HG02884 (cell line): ENCODE measurements at regions not wholly inside any gene's neighbourhood (a gene's known extent, or its start where the extent isn't known, plus 50 kb on each side); places are given as distances from the start of the nearest gene placed in this dataset.
A peak's percentile ranks its signal among the peaks of the same experiment; 100 is the strongest.

Experiments
- ATAC-seq: cut with Tn5 transposase; IDR thresholded peaks from one replicate; pipeline ENCODE4 v1.9.1; 2021; ENCODE audit warnings: mild to moderate bottlenecking, moderate library complexity; ENCODE audit not compliant: unreplicated experiment

- no peak for ATAC-seq
Measured at GRCh38 chr3:72133329-72134011, 348.5 kb upstream of the PROK2 start.

DNA sequence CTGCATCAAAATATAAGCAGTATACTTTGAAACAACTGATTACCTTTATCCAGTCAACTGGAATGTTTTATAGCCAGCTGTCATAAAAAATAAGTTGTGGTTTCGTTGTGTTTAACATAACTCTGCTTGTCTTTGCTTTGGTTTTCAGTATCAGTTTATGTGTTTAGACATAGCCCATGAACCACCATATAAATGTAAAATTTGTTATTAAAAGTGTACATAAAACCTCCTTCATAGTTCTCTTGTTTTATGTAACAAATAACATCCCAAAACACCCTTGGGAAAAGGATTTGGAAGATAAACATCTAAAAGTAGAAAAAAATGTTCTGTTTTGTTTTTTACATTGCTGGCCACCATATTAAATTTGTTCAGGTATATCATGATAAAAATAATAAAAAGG is 347.0 kb upstream of the PROK2 start:
- no peak for ATAC-seq

DNA sequence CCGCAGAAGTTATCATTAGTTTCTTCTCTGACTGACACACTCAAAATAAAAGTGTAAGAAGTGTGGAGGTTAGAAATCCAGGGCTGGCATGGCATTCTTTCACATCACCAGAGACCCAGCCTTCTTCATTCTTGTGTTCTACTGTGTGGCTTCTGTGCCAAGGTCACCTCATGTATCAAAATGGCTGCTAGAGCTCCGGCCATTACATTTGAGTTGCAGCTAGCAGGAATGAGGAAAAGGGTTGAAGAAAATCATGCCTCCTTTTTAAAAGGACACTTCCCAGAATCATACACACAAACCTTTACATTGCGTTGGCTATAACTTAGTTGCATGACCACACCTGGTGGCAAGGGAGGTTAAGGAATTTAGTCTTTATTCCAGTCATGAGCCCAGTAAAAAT is 345.6 kb upstream of the PROK2 start:
- no peak for ATAC-seq

DNA sequence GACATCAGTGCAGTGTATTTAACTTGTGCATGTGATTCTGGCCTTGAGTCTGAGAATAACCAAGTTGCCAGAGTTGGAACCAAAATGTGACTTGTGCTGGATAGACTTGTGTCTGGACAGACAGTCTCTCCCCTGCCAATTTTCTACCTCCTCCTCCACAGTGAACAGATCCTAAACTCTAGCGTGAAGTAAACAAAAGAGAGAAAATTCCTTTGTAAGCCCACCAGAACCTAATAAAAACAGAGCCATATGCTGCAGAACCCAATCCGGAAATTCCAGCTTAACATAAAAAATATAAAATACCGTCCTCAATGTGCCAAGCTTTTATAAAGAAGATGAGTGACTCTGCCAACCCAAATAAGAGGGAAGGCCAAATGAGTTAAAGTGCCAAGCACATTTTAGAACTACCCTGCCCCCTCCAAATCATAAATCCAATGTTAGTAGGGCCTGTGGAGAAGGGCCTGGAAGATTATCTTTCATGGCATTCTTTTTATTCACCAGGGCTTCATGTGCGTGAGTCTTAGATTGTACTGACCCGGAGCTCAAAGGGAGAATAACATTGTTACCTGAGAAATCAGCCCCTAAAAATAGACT is 344.6 kb upstream of the PROK2 start:
- ATAC-seq, result no peak

DNA sequence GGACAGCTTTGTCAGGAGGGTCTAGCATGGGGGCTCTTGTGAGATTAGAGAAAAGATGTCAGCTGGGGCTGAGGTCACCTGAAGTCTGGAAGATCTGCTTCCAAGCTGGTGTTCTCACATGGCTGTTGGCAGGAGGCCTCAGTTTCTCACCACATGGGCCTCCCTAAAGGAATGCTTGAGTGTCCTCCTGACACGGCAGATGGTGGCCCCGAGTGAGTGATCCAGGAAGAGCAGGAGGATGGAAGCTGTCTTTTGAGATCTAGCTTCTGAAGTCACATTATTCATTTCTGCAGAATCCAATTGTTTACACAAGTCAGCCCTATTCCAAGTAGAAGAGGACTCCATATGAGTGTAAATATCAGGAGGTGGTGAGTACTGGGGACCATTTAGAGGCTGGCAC is 344.0 kb upstream of the PROK2 start:
- ATAC-seq, result no peak

GRCh38 chr3:72127844-72128243 is 342.9 kb upstream of the PROK2 start:
- ATAC-seq, result peak; percentile 70

DNA sequence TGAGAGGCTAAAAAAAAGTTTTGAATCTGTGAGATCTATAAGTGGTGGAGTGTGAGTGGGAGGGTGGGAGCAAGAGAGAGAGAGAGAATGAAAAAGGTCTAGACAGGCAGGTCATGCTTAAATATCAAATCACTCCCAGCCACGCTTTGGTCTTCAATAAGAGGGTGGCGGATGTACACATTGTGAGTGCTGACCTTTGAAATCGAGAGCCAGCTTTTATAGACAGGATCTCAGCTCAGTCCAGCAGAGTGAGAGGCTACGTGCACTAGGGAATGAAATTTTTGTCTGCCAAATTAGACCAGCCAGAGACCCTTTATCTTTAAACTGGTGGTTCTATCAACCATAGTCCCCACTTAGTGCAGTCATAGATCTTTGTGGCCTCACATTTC is 342.3 kb upstream of the PROK2 start:
- ATAC-seq, result no peak

DNA sequence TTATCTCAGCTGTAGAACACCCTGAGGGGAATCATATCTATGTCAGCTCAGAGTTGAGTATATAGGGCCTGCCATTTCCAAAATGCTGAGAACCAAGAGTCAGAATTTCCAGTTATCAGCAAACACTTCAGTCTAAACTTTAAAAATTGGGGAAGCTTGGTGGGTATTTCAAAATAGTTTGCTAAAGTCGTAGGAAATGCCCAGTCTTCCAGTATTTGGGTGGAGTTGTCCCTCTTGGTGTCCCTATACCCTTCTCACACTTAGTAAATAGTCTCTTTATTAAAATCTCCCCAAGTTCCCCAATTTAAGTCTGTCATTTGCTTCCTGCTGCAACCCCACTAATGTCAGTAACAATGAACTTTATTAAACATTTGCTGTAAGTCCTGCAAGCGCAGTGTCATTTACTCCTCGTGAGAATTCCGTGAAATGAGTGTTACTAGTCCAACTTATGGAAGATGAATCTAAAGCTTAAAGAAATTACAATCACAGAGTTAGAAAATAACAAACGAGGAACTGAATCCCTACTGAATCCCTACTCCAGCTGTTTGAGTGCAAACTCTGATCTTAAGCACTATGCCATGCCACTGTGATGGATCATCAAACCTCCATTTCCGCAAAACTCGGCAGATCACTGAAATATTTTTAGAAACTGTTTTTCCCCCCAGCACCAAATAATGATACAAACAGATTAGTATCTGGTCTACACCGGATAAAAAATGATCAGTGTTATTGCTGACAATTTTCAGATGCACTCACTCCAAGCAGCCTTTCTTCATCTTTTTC is 341.7 kb upstream of the PROK2 start:
- no peak for ATAC-seq

DNA sequence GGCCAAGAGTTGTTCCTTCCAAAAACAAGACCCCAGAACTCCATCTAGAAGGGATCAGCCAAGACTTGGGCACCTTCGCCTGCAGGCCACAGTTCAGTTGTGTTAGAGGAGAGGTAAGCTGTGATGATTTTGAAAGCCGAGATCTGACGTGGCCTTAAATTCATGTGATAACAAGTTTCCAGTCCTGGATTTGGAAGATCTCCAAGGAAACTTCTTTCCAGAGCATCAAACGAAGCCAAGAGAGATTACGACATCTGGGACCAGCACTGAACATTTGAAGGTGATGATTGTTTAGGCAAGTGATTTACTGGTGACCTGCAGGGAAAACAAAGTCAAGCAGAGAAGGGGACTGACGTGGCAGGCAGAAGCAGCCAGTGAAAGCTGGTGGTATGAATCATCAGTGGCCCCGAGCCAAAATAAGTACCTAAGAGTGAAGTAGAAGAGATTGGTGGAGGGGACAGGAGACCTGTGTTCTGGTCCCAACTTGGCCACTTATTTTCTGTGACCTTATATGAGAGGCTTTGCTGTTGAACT is 339.0 kb upstream of the PROK2 start:
- peak; percentile 61 for ATAC-seq

GRCh38 chr3:72120806-72121778 is 336.1 kb upstream of the PROK2 start:
- ATAC-seq, result peak; percentile 85

- no peak for ATAC-seq
Measured at GRCh38 chr3:72120039-72120438, 335.1 kb upstream of the PROK2 start.

DNA sequence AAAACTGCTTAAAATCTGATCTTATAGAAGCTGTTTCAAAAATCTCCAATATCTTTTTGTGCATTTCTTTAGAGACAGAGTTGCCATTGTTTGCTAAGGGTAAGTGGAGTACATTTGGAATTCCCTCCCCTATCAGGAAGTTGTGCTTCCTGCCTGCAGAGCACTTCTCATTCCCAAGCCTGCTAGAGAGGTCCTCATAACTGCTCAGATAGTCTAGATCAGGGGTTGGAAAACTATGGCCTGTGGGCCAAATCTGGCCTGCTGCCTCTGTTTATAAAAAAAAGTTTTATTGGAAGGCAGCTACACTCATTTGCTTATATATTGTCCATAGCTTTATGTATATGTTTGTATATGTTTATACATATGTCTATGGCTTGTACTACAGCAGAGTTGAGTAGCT is 333.7 kb upstream of the PROK2 start:
- ATAC-seq, result no peak

- no peak for ATAC-seq
Measured at GRCh38 chr3:72116226-72116625, 331.3 kb upstream of the PROK2 start.

DNA sequence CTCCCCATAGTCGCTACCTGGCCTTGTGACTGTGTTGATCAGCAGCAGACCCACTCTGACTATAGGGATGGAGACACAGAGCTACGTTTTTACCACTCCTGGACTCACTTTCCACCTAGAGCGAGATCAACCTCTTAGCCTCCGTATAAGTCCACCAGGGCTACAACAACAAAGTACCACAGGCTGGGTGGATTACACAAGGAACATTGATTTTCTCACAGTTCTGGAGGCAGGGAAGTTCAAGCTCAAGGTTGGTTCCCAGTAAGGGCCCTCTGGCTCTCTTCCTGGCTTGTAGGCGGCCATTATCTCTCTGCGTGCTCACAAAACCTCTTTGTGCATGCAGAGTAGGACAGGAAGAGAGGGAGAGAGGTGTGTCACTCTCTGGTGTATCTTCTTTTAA is 330.4 kb upstream of the PROK2 start:
- ATAC-seq, result no peak

GRCh38 chr3:72114773-72115172 is 329.8 kb upstream of the PROK2 start:
- ATAC-seq, result no peak

- ATAC-seq, result no peak
Measured at GRCh38 chr3:72113964-72114363, 329.0 kb upstream of the PROK2 start.

GRCh38 chr3:72113564-72113963 is 328.6 kb upstream of the PROK2 start:
- ATAC-seq, result no peak

GRCh38 chr3:72112435-72112834 is 327.5 kb upstream of the PROK2 start:
- no peak for ATAC-seq

DNA sequence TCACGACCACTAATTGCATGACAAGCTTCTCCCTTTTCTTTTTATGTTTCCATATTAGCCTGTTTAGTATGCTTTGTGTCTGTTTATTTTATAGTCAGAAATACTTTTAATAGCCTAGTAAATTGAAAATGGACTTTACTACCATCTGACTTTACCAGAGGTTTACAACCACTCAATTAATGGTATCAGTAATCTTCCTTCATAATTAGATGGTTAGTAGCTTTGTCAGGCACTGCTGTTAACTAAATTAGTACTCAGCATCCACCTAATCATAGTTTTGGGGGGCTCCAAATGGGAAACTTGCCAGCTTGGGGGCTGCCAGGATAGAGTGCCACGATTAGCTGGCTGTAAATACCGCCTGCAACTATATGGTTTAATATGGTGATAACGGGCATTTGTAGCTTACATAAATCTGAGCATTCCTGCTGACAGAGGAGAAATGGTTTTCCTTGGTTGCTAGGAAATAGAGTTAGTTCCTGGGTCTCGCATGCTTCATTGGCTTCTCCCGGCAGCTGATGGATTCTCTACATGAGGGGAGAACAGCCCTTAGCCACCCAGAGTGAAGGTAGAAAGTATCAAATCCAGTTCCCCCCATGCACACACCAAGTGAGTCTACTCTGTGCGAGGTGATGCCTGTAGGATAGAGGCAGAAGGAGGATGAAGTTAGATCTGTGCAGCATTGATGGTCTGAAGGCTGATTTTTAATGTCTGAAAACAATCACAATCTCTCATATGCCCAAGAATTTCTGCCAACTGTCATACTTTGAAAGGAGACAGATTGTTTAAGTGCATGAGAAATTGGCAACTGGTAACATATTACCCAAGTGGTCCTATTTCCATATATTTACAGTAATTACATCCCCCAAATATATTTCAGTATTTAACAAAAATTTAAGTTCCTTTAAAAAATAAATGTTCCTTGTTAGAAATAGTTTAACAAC is 326.6 kb upstream of the PROK2 start:
- ATAC-seq, result no peak
